ENCODE measurements at regions not wholly inside any gene's neighbourhood (a gene's known extent, or its start where the extent isn't known, plus 50 kb on each side); places are given as distances from the start of the nearest gene placed in this dataset.

GRCh38 chr9:18261181-18261580 is 212.8 kb upstream of the ADAMTSL1 start:
- ATAC-seq (no peak), DNase-seq (ENCODE audit: low spot score) (no peak), FAIRE-seq (no peak)
- H3K9ac ChIP-seq (ENCODE audit: insufficient read depth, low read depth, low read length) = no peak overlapping the region
- H3K4me2 ChIP-seq (ENCODE audit: low read depth, low read length) = no peak overlapping the region
- POLR2A ChIA-PET = no interaction called here
- CTCF ChIA-PET (ENCODE audit: low intra/inter-chr PET ratio, low total read pairs) = no interaction called here
- H3K9me3 ChIP-seq (ENCODE audit: low read length) = no peaks in the 10 kb centered on the region
- H2AFZ ChIP-seq (ENCODE audit: low read length) = no peak overlapping the region
- no peaks in the 10 kb centered on the region for H4K20me1 ChIP-seq (ENCODE audit: insufficient read depth, low read length)
- H3K79me2 ChIP-seq (ENCODE audit: insufficient read depth, low read length) = no peaks in the 10 kb centered on the region
- no peak overlapping the region for H3K4me3 ChIP-seq (replicated peaks in 1 of 3; ENCODE audit: insufficient read depth in 1 of 3, low read depth in 2 of 3, low read length in 3 of 3)
- H3K36me3 ChIP-seq (replicated peaks in 1 of 2; ENCODE audit: control insufficient read depth in 1 of 2, insufficient read depth in 2 of 2, low read length in 2 of 2) = no peaks in the 10 kb centered on the region
- in situ Hi-C loops (cut with HindIII; ENCODE audit: extremely low pct_ligation_motif_present, low pct_unique_long_range_greater_than_20kb) (loop anchor here (25.0 kb wide), 1 partner anchor 551 kb away; no protein-coding TSS in a partner anchor), intact Hi-C loops (cut with micrococcal nuclease; ENCODE audit: unreplicated experiment) (no loop called here)
- TF ChIP-seq RBM22 (optimal IDR thresholded peaks at IDR 0.05; ENCODE audit: low read length) (no peak), CEBPB (IDR thresholded peaks at IDR 0.05; ENCODE audit: borderline replicate concordance, low read depth, low read length) (0 out of 2 replicates have a peak, but pooled peaks have one; percentile 12)
- no peak overlapping the region for H3K27ac ChIP-seq (ENCODE audit: extremely low read length, insufficient read depth, low read length)
- WGBS (ENCODE audit: low lambda C conversion rate) = 0% methylated on average over 2 of the region's 2 CpGs
- no peaks in the 10 kb centered on the region; a peak in 1 of 5 replicates for H3K27me3 ChIP-seq (ENCODE audit: control insufficient read depth in 1 of 2, insufficient read depth in 2 of 2, low read length in 2 of 2)
- H3K4me1 ChIP-seq (ENCODE audit: insufficient read depth, low read length) = no peaks in the 10 kb centered on the region
- no TSS peak for BruUV-seq (replicated peaks)

- Histone ChIP-seq H3K27ac (ENCODE audit: extremely low read length, insufficient read depth, low read length) (no peak overlapping the region), H3K9ac (ENCODE audit: insufficient read depth, low read depth, low read length) (no peak overlapping the region), H2AFZ (ENCODE audit: low read length) (no peak overlapping the region), H3K36me3 (replicated peaks in 1 of 2; ENCODE audit: control insufficient read depth in 1 of 2, insufficient read depth in 2 of 2, low read length in 2 of 2) (no peaks in the 10 kb centered on the region), H3K4me3 (replicated peaks in 1 of 3; ENCODE audit: insufficient read depth in 1 of 3, low read depth in 2 of 3, low read length in 3 of 3) (no peak overlapping the region), H4K20me1 (ENCODE audit: insufficient read depth, low read length) (no peaks in the 10 kb centered on the region), H3K27me3 (ENCODE audit: control insufficient read depth in 1 of 2, insufficient read depth in 2 of 2, low read length in 2 of 2) (no peaks in the 10 kb centered on the region; a peak in 1 of 5 replicates), H3K79me2 (ENCODE audit: insufficient read depth, low read length) (no peaks in the 10 kb centered on the region), H3K4me1 (ENCODE audit: insufficient read depth, low read length) (no peaks in the 10 kb centered on the region), H3K4me2 (ENCODE audit: low read depth, low read length) (no peak overlapping the region), H3K9me3 (ENCODE audit: low read length) (no peaks in the 10 kb centered on the region)
- no TSS peak for BruUV-seq (replicated peaks)
- intact Hi-C loops (cut with micrococcal nuclease; ENCODE audit: unreplicated experiment) (no loop called here), in situ Hi-C loops (cut with HindIII; ENCODE audit: extremely low pct_ligation_motif_present, low pct_unique_long_range_greater_than_20kb) (loop anchor here (25.0 kb wide), 1 partner anchor 549 kb away; no protein-coding TSS in a partner anchor)
- no peak for FAIRE-seq
- TF ChIP-seq THAP11 (CRISPR knock-in tag; IDR thresholded peaks at IDR 0.05) = no peak
- TF ChIP-seq POLR2AphosphoS5 (IDR thresholded peaks at IDR 0.05; ENCODE audit: low read depth, low read length) = no peak
- TF ChIP-seq ZNF180 (CRISPR knock-in tag; IDR thresholded peaks at IDR 0.05; ENCODE audit: borderline replicate concordance, low read depth) = no peak
- TF ChIP-seq YEATS4 (CRISPR knock-in tag; IDR thresholded peaks at IDR 0.05; ENCODE audit: borderline replicate concordance) = no peak
- TF ChIP-seq SMAD9 (CRISPR knock-in tag; IDR thresholded peaks at IDR 0.05) = no peak
- WGBS (ENCODE audit: low lambda C conversion rate) = 7% methylated on average over 6 of the region's 6 CpGs
- DNase-seq (ENCODE audit: low spot score) = no peak
- ChIA-PET CTCF (ENCODE audit: low intra/inter-chr PET ratio, low total read pairs) (no interaction called here), POLR2A (no interaction called here)
- ATAC-seq = no peak
Observed at GRCh38 chr9:18263377-18263776, 210.6 kb upstream of the ADAMTSL1 start.

All from HepG2 (cell line).